Bronchial epithelial cell (primary cell): ENCODE measurements at regions not wholly inside any gene's neighbourhood (a gene's known extent, or its start where the extent isn't known, plus 50 kb on each side); places are given as distances from the start of the nearest gene placed in this dataset.

Source experiments
- DNase-seq: peaks from one replicate; pipeline ENCODE4 v3.0.0-alpha.2; 2010; ENCODE audit warnings: low read depth
- FAIRE-seq: peaks from 2 replicates; lab custom pipeline; 2011; peaks lifted over from hg19 to GRCh38; lab: Jason Lieb, UNC
- H3K27me3 ChIP-seq: 2 replicates; pipeline ENCODE4 v1.5.1; 2011; ENCODE audit warnings: low read length; ENCODE audit not compliant: control insufficient read depth, insufficient read depth
- H3K36me3 ChIP-seq: 2 replicates; pipeline ENCODE4 v1.5.1; 2011; ENCODE audit warnings: low read length; ENCODE audit not compliant: control insufficient read depth, insufficient read depth
- H3K4me3 ChIP-seq: 2 replicates; pipeline ENCODE4 v1.5.1; 2011; ENCODE audit warnings: mild to moderate bottlenecking, low read depth, low read length, control low read depth
- CTCF ChIP-seq: IDR thresholded peaks from 2 replicates; pipeline ENCODE4 v1.5.1; 2011; ENCODE audit warnings: mild to moderate bottlenecking, moderate library complexity, low read length, control low read depth, inconsistent platforms; ENCODE audit not compliant: insufficient read depth, severe bottlenecking

- no peaks in the 10 kb centered on the region for H3K27me3 ChIP-seq
- H3K4me3 ChIP-seq: no peak overlapping the region
- FAIRE-seq (no peak), DNase-seq (peak; percentile 3)
- no peaks in the 10 kb centered on the region for H3K36me3 ChIP-seq
- no peak for TF ChIP-seq CTCF
These were observed 1108.7 kb upstream of the TMEFF2 start for GRCh38 chr2:193303464-193303863.

GRCh38 chr2:193294371-193294770, 1099.6 kb upstream of the TMEFF2 start:
- Histone ChIP-seq H3K36me3 (no peaks in the 10 kb centered on the region), H3K4me3 (no peak overlapping the region), H3K27me3 (no peaks in the 10 kb centered on the region)
- no peak for TF ChIP-seq CTCF
- FAIRE-seq: no peak
- DNase-seq: no peak

GRCh38 chr2:193279361-193279760, 1084.6 kb upstream of the TMEFF2 start:
- FAIRE-seq (no peak), DNase-seq (no peak)
- no peaks in the 10 kb centered on the region for H3K27me3 ChIP-seq
- TF ChIP-seq CTCF: no peak
- no peak overlapping the region for H3K4me3 ChIP-seq
- no peaks in the 10 kb centered on the region for H3K36me3 ChIP-seq

- FAIRE-seq: no peak
- TF ChIP-seq CTCF: no peak
- DNase-seq: no peak
- no peak overlapping the region for H3K4me3 ChIP-seq
- H3K36me3 ChIP-seq: no peaks in the 10 kb centered on the region
- H3K27me3 ChIP-seq: no peaks in the 10 kb centered on the region
These were observed 1082.3 kb upstream of the TMEFF2 start for GRCh38 chr2:193276988-193277387.

- FAIRE-seq: no peak
- DNase-seq: no peak
- H3K4me3 ChIP-seq: no peak overlapping the region
- TF ChIP-seq CTCF: no peak
- no peaks in the 10 kb centered on the region for H3K36me3 ChIP-seq
- no peaks in the 10 kb centered on the region for H3K27me3 ChIP-seq
These were observed 1081.8 kb upstream of the TMEFF2 start for GRCh38 chr2:193276560-193276959.

GRCh38 chr2:193276069-193276468, 1081.3 kb upstream of the TMEFF2 start:
- Histone ChIP-seq H3K27me3 (no peaks in the 10 kb centered on the region), H3K4me3 (no peak overlapping the region), H3K36me3 (no peaks in the 10 kb centered on the region)
- TF ChIP-seq CTCF: no peak
- FAIRE-seq: no peak
- no peak for DNase-seq
